Keratinocyte (primary cell): ENCODE measurements at regions not wholly inside any gene's neighbourhood (a gene's known extent, or its start where the extent isn't known, plus 50 kb on each side); places are given as distances from the start of the nearest gene placed in this dataset.

Experiments used
- DNase-seq: peaks from one replicate; pipeline ENCODE4 v3.0.0-alpha.2; 2011; ENCODE audit warnings: low read depth, missing footprints, low spot score
- FAIRE-seq: peaks from 2 replicates; lab custom pipeline; 2011; peaks lifted over from hg19 to GRCh38; lab: Jason Lieb, UNC
- H2AFZ ChIP-seq: 2 replicates; pipeline ENCODE4 v1.6.0; 2012; ENCODE audit warnings: low read length, control low read depth, inconsistent platforms; ENCODE audit not compliant: control insufficient read depth
- H3K27ac ChIP-seq: 2 replicates; pipeline ENCODE4 v1.5.1; 2011; ENCODE audit warnings: low read length; ENCODE audit not compliant: control insufficient read depth, insufficient read depth
- H3K27me3 ChIP-seq: 3 replicates; pipeline ENCODE4 v1.6.0; 2011; ENCODE audit warnings: low read length; ENCODE audit not compliant: control insufficient read depth, insufficient read depth; ENCODE audit errors: extremely low read depth
- H3K36me3 ChIP-seq, 2 experiments: 2 replicates in 1 of 2; 3 replicates in 1 of 2; pipeline ENCODE4 v1.5.1; 2011; ENCODE audit warnings: low read length in 2 of 2, mild to moderate bottlenecking in 1 of 2; ENCODE audit not compliant: control insufficient read depth in 2 of 2, insufficient read depth in 2 of 2; ENCODE audit errors: extremely low read depth in 1 of 2
- H3K4me1 ChIP-seq: 3 replicates; pipeline ENCODE4 v1.5.1; 2011; ENCODE audit warnings: low read length; ENCODE audit not compliant: control insufficient read depth, insufficient read depth; ENCODE audit errors: extremely low read depth
- H3K4me2 ChIP-seq: 3 replicates; pipeline ENCODE4 v1.6.0; 2011; ENCODE audit warnings: low read depth, low read length; ENCODE audit not compliant: control insufficient read depth, insufficient read depth; ENCODE audit errors: extremely low read depth
- H3K4me3 ChIP-seq, 3 experiments: fragments of 200-600 bp in 1 of 3; sonication (generic) in 1 of 3; 2 replicates in 2 of 3; 3 replicates in 1 of 3; pipeline ENCODE4 v1.5.1; 2011 to 2016; ENCODE audit warnings: low read length in 3 of 3, mild to moderate bottlenecking in 3 of 3, control low read depth in 2 of 3, inconsistent platforms in 1 of 3, low read depth in 1 of 3, mixed read lengths in 1 of 3, mixed run types in 1 of 3, moderate library complexity in 1 of 3; ENCODE audit not compliant: control insufficient read depth in 2 of 3, insufficient read depth in 2 of 3; ENCODE audit errors: extremely low read depth in 1 of 3
- H3K79me2 ChIP-seq: 2 replicates; pipeline ENCODE4 v1.6.0; 2012; ENCODE audit warnings: low read length; ENCODE audit not compliant: control insufficient read depth, insufficient read depth
- H3K9ac ChIP-seq: 3 replicates; pipeline ENCODE4 v1.6.0; 2011; ENCODE audit warnings: low read length; ENCODE audit not compliant: control insufficient read depth, insufficient read depth; ENCODE audit errors: extremely low read depth
- H3K9me1 ChIP-seq: 3 replicates; pipeline ENCODE4 v1.6.0; 2011; ENCODE audit warnings: low read length; ENCODE audit not compliant: control insufficient read depth, insufficient read depth; ENCODE audit errors: extremely low read depth
- H3K9me3 ChIP-seq: 2 replicates; pipeline ENCODE4 v1.5.1; 2012; ENCODE audit warnings: low read depth, low read length; ENCODE audit not compliant: control insufficient read depth
- H4K20me1 ChIP-seq: 3 replicates; pipeline ENCODE4 v1.6.0; 2011; ENCODE audit warnings: low read length; ENCODE audit not compliant: control insufficient read depth, insufficient read depth; ENCODE audit errors: extremely low read depth
- EZH2 ChIP-seq: IDR thresholded peaks from one replicate; pipeline ENCODE4 v1.6.1; 2012; ENCODE audit warnings: inconsistent platforms, mild to moderate bottlenecking, low read length, moderate library complexity
- dilution Hi-C: fragments of 300-500 bp; cut with MboI; formaldehyde crosslinking; loops from one replicate; pipeline ENCODE4 v1.7.0; 2020; ENCODE audit warnings: low sequenced_read_pairs; ENCODE audit not compliant: extremely low pct_ligation_motif_present
- TF ChIP-seq, protein P1 (sequence below), 3 experiments: IDR thresholded peaks in 1 of 3; conservative IDR thresholded peaks in 1 of 3; optimal IDR thresholded peaks in 1 of 3; 2 replicates in 2 of 3; 3 replicates in 1 of 3; pipeline versions ENCODE3 to v1.5.1; 2011; ENCODE audit warnings: low read length in 3 of 3, mild to moderate bottlenecking in 3 of 3, moderate library complexity in 2 of 3, control low read depth in 1 of 3, inconsistent platforms in 1 of 3; ENCODE audit not compliant: insufficient read depth in 2 of 3; ENCODE audit errors: extremely low read depth in 1 of 3

DNA sequence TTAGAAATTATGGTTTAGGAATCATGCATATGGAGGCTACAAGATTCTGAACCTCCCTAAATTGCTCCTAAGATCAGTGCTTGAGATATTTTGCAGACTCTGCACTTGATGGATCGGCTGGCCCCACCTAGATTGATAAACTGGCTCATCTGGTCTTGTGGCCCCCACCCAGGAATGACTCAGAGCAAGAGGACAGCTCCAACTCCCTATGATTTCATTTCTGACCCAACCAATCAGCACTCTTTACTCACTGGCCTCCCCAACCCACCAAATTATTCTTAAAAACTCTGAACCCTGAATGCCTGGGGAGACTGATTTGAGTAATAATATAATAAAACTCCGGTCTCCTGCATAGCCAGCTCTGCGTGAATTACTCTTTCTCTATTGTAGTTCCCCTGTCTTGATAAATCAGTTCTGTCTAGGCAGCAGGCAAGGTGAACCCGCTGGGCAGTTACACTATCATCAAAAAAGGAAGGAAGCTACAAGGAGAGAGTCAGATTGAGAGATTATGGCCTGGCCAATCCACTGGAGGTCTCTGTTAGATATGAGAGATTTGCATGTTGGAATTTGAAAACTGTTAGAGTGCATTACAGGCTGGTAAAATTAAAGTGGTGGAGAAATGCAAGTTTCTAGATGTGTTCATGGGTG, 245.8 kb downstream of the CSNK2A3 start:
- Histone ChIP-seq H3K9ac (no peak overlapping the region), H3K27ac (no peak overlapping the region), H2AFZ (no peak overlapping the region), H3K4me3 (no peak overlapping the region), H3K36me3 (no peaks in the 10 kb centered on the region), H3K79me2 (no peaks in the 10 kb centered on the region), H3K4me1 (no peaks in the 10 kb centered on the region), H4K20me1 (no peaks in the 10 kb centered on the region), H3K4me2 (no peak overlapping the region), H3K27me3 (peaks cover 9% of the 10 kb centered on the region), H3K9me1 (no peaks in the 10 kb centered on the region), H3K9me3 (no peaks in the 10 kb centered on the region)
- DNase-seq (no peak), FAIRE-seq (no peak)
- dilution Hi-C loops = no loop called here
- no peak for TF ChIP-seq EZH2
- TF ChIP-seq, protein P1, sequence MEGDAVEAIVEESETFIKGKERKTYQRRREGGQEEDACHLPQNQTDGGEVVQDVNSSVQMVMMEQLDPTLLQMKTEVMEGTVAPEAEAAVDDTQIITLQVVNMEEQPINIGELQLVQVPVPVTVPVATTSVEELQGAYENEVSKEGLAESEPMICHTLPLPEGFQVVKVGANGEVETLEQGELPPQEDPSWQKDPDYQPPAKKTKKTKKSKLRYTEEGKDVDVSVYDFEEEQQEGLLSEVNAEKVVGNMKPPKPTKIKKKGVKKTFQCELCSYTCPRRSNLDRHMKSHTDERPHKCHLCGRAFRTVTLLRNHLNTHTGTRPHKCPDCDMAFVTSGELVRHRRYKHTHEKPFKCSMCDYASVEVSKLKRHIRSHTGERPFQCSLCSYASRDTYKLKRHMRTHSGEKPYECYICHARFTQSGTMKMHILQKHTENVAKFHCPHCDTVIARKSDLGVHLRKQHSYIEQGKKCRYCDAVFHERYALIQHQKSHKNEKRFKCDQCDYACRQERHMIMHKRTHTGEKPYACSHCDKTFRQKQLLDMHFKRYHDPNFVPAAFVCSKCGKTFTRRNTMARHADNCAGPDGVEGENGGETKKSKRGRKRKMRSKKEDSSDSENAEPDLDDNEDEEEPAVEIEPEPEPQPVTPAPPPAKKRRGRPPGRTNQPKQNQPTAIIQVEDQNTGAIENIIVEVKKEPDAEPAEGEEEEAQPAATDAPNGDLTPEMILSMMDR (optimal IDR thresholded peaks at IDR 0.05 in 1 of 3, IDR thresholded peaks at IDR 0.05 in 1 of 3, conservative IDR thresholded peaks at IDR 0.05 in 1 of 3; ENCODE audit: extremely low read depth in 1 of 3, insufficient read depth in 2 of 3, low read length in 3 of 3) = no peak

DNA sequence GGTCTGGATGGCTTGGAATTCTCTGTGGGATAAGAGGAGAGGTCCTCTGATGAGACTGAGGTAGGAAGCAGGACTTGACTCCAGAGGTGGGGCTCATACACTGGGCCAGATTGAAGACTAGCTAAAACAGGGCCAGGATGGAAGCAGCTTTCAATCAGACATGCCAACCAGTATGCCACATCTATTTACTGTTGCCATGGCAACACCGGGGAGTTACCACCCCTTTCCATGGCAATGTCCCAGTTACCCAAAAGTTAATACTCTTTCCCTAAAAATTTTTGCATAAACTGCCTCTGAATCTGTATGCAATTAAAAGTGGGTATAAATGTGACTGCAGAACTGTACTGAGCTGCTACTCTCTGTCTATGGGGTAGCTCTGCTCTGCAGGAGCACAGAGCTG, 247.5 kb upstream of the ZBED5 start:
- H3K36me3 ChIP-seq = no peaks in the 10 kb centered on the region
- H3K27me3 ChIP-seq = peaks cover 9% of the 10 kb centered on the region
- no peak overlapping the region for H3K4me2 ChIP-seq
- no peak overlapping the region for H3K27ac ChIP-seq
- DNase-seq (no peak), FAIRE-seq (no peak)
- H3K4me1 ChIP-seq = no peaks in the 10 kb centered on the region
- dilution Hi-C loops = no loop called here
- no peak overlapping the region for H3K9ac ChIP-seq
- no peaks in the 10 kb centered on the region for H4K20me1 ChIP-seq
- TF ChIP-seq, protein P1 (optimal IDR thresholded peaks at IDR 0.05 in 1 of 3, IDR thresholded peaks at IDR 0.05 in 1 of 3, conservative IDR thresholded peaks at IDR 0.05 in 1 of 3; ENCODE audit: extremely low read depth in 1 of 3, insufficient read depth in 2 of 3, low read length in 3 of 3) = no peak
- TF ChIP-seq EZH2 = no peak
- H3K9me1 ChIP-seq = no peaks in the 10 kb centered on the region
- H3K4me3 ChIP-seq = no peak overlapping the region
- H3K9me3 ChIP-seq = no peaks in the 10 kb centered on the region
- H3K79me2 ChIP-seq = no peaks in the 10 kb centered on the region
- no peak overlapping the region for H2AFZ ChIP-seq
